Panc1 (cell line): ENCODE measurements at regions not wholly inside any gene's neighbourhood (a gene's known extent, or its start where the extent isn't known, plus 50 kb on each side); places are given as distances from the start of the nearest gene placed in this dataset.

ENCODE experiments used
- ATAC-seq: fragments of 200-7000 bp; cut with Tn5 transposase; 2 replicates; pipeline ENCODE4 v1.9.1; 2020; ENCODE audit warnings: mild to moderate bottlenecking, moderate library complexity
- BruUV-seq: library from RNA; stranded (reverse); fragments of 400-500 nt; replicated peaks from 2 replicates; lab custom pipeline; 2021; lab: Mats Ljungman, UMichigan
- CTCF ChIA-PET: fragments of 300-600 bp; sonication (Branson Sonifier 250); formaldehyde crosslinking; loops from one replicate; lab custom pipeline; 2022; ENCODE audit warnings: antibody characterized with exemption; lab: Charles Lee
- POLR2A ChIA-PET: fragments of 300-600 bp; sonication (Branson Sonifier 250); formaldehyde crosslinking; loops from one replicate; lab custom pipeline; 2022; ENCODE audit warnings: antibody characterized with exemption; lab: Charles Lee
- DNase-seq: peaks from one replicate; pipeline ENCODE4 v3.0.0-alpha.2; 2010; ENCODE audit warnings: low read depth, low spot score
- H3K27ac ChIP-seq: 2 replicates; pipeline ENCODE4 v1.5.1; 2011; ENCODE audit warnings: mild to moderate bottlenecking, low read length, inconsistent platforms
- H3K27me3 ChIP-seq: fragments of 200-500 bp; sonication (Bioruptor generic); 2 replicates; pipeline ENCODE4 v1.6.0; 2014; ENCODE audit warnings: low read length, inconsistent platforms; ENCODE audit not compliant: control insufficient read depth, insufficient read depth
- H3K36me3 ChIP-seq: fragments of 200-500 bp; sonication (Bioruptor generic); 2 replicates; pipeline ENCODE4 v1.5.1; 2014; ENCODE audit warnings: inconsistent platforms, mild to moderate bottlenecking, low read length, moderate library complexity; ENCODE audit not compliant: control insufficient read depth, insufficient read depth
- H3K4me1 ChIP-seq: 2 replicates; pipeline ENCODE4 v1.5.1; 2011; ENCODE audit warnings: inconsistent platforms, mild to moderate bottlenecking, low read length, moderate library complexity; ENCODE audit not compliant: control insufficient read depth, insufficient read depth
- H3K4me3 ChIP-seq, 2 experiments: 2 replicates each; pipeline ENCODE4 v1.5.1; 2011 to 2012; ENCODE audit warnings: low read depth in 2 of 2, low read length in 2 of 2, mild to moderate bottlenecking in 2 of 2, inconsistent platforms in 1 of 2, moderate library complexity in 1 of 2
- H3K9me3 ChIP-seq: fragments of 200-500 bp; sonication (Bioruptor generic); 2 replicates; pipeline ENCODE4 v1.5.1; 2014; ENCODE audit warnings: low read depth, mild to moderate bottlenecking, inconsistent platforms, low read length, moderate library complexity; ENCODE audit not compliant: control insufficient read depth, insufficient read depth
- POLR2AphosphoS5 ChIP-seq: IDR thresholded peaks from 2 replicates; pipeline ENCODE4 v1.6.1; 2012; ENCODE audit warnings: mild to moderate bottlenecking, low read depth, low read length, moderate library complexity
- SIN3A ChIP-seq: IDR thresholded peaks from 2 replicates; pipeline ENCODE4 v1.6.1; 2012; ENCODE audit warnings: low read depth, mild to moderate bottlenecking, low read length, moderate library complexity, borderline replicate concordance; ENCODE audit not compliant: insufficient read depth
- TCF7L2 ChIP-seq: IDR thresholded peaks from 2 replicates; pipeline ENCODE4 v1.6.1; 2011; ENCODE audit warnings: mild to moderate bottlenecking, low read depth, low read length, inconsistent platforms
- in situ Hi-C: cut with HindIII; loops from 2 replicates; pipeline ENCODE4 v1.10.0; 2016; ENCODE audit warnings: low sequenced_read_pairs, low pct_unique_long_range_greater_than_20kb
- intact Hi-C: fragments of 100-400 bp; cut with micrococcal nuclease; formaldehyde crosslinking; loops from one replicate; pipeline ENCODE4 v1.10.0; 2022; ENCODE audit not compliant: unreplicated experiment
- TF ChIP-seq, protein P1 (sequence below): fragments of 450-650 bp; IDR thresholded peaks from 2 replicates; pipeline ENCODE4 v1.5.1; 2017; ENCODE audit warnings: mild to moderate bottlenecking
- TF ChIP-seq, protein P2 (sequence below), 2 experiments: IDR thresholded peaks; 2 replicates each; pipeline ENCODE4 v1.6.1; 2011 to 2012; ENCODE audit warnings: low read depth in 2 of 2, control low read depth in 1 of 2, low read length in 1 of 2, mild to moderate bottlenecking in 1 of 2, moderate library complexity in 1 of 2; ENCODE audit not compliant: insufficient read depth in 1 of 2

DNA sequence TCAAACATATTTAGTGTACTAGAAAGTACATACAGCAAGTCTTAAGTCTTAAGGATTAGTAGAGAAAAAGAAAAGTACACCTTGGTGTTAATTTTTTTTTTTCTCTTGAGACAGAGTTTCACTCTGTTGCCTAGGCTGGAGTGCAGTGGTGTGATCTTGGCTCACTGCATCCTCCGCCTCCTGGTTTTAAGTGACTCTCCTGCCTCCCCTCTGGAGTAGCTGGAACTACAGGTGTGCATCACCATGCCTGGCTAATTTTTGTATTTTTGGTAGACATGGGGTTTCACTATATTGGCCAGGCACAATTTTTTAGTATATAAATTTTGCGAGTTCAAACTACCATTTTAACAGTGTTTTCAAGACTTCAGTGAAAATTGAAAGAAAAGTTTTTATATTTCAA, 1941.1 kb upstream of the CDH6 start:
- H3K27ac ChIP-seq: no peak overlapping the region
- ChIA-PET POLR2A (no interaction called here), CTCF (no interaction called here)
- no peaks in the 10 kb centered on the region for H3K36me3 ChIP-seq
- no peaks in the 10 kb centered on the region for H3K9me3 ChIP-seq
- H3K27me3 ChIP-seq: no peaks in the 10 kb centered on the region
- TF ChIP-seq, protein P1, sequence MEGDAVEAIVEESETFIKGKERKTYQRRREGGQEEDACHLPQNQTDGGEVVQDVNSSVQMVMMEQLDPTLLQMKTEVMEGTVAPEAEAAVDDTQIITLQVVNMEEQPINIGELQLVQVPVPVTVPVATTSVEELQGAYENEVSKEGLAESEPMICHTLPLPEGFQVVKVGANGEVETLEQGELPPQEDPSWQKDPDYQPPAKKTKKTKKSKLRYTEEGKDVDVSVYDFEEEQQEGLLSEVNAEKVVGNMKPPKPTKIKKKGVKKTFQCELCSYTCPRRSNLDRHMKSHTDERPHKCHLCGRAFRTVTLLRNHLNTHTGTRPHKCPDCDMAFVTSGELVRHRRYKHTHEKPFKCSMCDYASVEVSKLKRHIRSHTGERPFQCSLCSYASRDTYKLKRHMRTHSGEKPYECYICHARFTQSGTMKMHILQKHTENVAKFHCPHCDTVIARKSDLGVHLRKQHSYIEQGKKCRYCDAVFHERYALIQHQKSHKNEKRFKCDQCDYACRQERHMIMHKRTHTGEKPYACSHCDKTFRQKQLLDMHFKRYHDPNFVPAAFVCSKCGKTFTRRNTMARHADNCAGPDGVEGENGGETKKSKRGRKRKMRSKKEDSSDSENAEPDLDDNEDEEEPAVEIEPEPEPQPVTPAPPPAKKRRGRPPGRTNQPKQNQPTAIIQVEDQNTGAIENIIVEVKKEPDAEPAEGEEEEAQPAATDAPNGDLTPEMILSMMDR: no peak
- TF ChIP-seq, protein P2, sequence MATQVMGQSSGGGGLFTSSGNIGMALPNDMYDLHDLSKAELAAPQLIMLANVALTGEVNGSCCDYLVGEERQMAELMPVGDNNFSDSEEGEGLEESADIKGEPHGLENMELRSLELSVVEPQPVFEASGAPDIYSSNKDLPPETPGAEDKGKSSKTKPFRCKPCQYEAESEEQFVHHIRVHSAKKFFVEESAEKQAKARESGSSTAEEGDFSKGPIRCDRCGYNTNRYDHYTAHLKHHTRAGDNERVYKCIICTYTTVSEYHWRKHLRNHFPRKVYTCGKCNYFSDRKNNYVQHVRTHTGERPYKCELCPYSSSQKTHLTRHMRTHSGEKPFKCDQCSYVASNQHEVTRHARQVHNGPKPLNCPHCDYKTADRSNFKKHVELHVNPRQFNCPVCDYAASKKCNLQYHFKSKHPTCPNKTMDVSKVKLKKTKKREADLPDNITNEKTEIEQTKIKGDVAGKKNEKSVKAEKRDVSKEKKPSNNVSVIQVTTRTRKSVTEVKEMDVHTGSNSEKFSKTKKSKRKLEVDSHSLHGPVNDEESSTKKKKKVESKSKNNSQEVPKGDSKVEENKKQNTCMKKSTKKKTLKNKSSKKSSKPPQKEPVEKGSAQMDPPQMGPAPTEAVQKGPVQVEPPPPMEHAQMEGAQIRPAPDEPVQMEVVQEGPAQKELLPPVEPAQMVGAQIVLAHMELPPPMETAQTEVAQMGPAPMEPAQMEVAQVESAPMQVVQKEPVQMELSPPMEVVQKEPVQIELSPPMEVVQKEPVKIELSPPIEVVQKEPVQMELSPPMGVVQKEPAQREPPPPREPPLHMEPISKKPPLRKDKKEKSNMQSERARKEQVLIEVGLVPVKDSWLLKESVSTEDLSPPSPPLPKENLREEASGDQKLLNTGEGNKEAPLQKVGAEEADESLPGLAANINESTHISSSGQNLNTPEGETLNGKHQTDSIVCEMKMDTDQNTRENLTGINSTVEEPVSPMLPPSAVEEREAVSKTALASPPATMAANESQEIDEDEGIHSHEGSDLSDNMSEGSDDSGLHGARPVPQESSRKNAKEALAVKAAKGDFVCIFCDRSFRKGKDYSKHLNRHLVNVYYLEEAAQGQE (IDR thresholded peaks at IDR 0.05; ENCODE audit: insufficient read depth in 1 of 2, low read depth in 2 of 2, low read length in 1 of 2): no peak
- TF ChIP-seq TCF7L2 (no peak), POLR2AphosphoS5 (no peak), SIN3A (no peak)
- intact Hi-C loops: no loop called here
- no peak overlapping the region for H3K4me3 ChIP-seq
- DNase-seq (no peak), ATAC-seq (no peak)
- H3K4me1 ChIP-seq: no peaks in the 10 kb centered on the region
- in situ Hi-C loops: no loop called here
- BruUV-seq: no TSS peak

GRCh38 chr5:29247346-29248028, 1946.0 kb upstream of the CDH6 start:
- ChIA-PET CTCF (no interaction called here), POLR2A (no interaction called here)
- BruUV-seq: no TSS peak
- intact Hi-C loops: no loop called here
- in situ Hi-C loops: no loop called here
- Histone ChIP-seq H3K9me3 (no peaks in the 10 kb centered on the region), H3K27ac (no peak overlapping the region), H3K4me3 (no peak overlapping the region), H3K4me1 (no peaks in the 10 kb centered on the region), H3K36me3 (no peaks in the 10 kb centered on the region), H3K27me3 (no peaks in the 10 kb centered on the region)
- DNase-seq (no peak), ATAC-seq (no peak)
- TF ChIP-seq, protein P1: no peak
- no peak for TF ChIP-seq TCF7L2
- TF ChIP-seq SIN3A: no peak
- no peak for TF ChIP-seq POLR2AphosphoS5
- TF ChIP-seq, protein P2 (IDR thresholded peaks at IDR 0.05; ENCODE audit: insufficient read depth in 1 of 2, low read depth in 2 of 2, low read length in 1 of 2): no peak
